Chondrocyte (in vitro differentiated cells): ENCODE measurements at regions not wholly inside any gene's neighbourhood (a gene's known extent, or its start where the extent isn't known, plus 50 kb on each side); places are given as distances from the start of the nearest gene placed in this dataset.

ENCODE experiments used
- DNase-seq: peaks from one replicate; pipeline ENCODE4 v3.0.0; 2021; ENCODE audit warnings: mixed read lengths, low spot score
- H3K27ac Mint-ChIP-seq: one replicate; pipeline ENCODE4 v1.8.0; 2021; ENCODE audit warnings: mild to moderate bottlenecking, moderate library complexity, mixed read lengths; ENCODE audit not compliant: unreplicated experiment
- H3K27me3 Mint-ChIP-seq: 2 replicates; pipeline ENCODE4 v1.8.0; 2021; ENCODE audit warnings: low read depth, mixed read lengths
- H3K36me3 Mint-ChIP-seq: 2 replicates; pipeline ENCODE4 v1.8.0; 2021; ENCODE audit warnings: low read depth, mixed read lengths
- H3K4me1 Mint-ChIP-seq: 2 replicates; pipeline ENCODE4 v1.8.0; 2021; ENCODE audit warnings: low read depth, mild to moderate bottlenecking, mixed read lengths
- H3K4me3 Mint-ChIP-seq: one replicate; pipeline ENCODE4 v1.8.0; 2021; ENCODE audit warnings: mild to moderate bottlenecking, moderate library complexity, mixed read lengths; ENCODE audit not compliant: unreplicated experiment
- H3K9me3 Mint-ChIP-seq: 2 replicates; pipeline ENCODE4 v1.8.0; 2021; ENCODE audit warnings: low read depth, mixed read lengths
- TF ChIP-seq, protein P1 (sequence below): fragments of 200-600 bp; sonication (generic); IDR thresholded peaks from 2 replicates; pipeline ENCODE4 v1.5.0; 2021; ENCODE audit warnings: antibody characterized with exemption, mild to moderate bottlenecking, moderate library complexity

DNA sequence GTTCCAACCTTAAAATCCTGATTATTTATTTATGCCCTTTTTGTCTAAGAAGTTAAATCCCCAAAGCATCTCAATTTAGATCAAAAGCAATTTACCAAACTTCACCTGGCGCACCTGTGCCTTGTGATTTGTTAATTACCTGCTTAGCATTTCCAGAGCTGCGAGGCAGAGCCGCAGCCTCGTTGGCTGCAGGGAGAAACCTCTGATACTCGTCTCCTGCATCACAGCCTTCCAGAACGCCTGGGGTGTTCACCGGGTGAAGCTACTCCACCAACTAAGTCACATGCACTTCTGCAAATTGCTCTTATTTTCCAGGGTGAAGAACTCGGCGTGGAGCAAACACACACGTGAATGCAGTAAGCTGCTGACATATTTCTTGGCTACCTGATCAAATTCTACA lies 198.1 kb upstream of the RNF32 start:
- Mint-ChIP-seq H3K27ac (no peak overlapping the region), H3K4me1 (no peaks in the 10 kb centered on the region), H3K27me3 (peaks cover 2% of the 10 kb centered on the region), H3K36me3 (no peaks in the 10 kb centered on the region), H3K4me3 (no peak overlapping the region), H3K9me3 (no peaks in the 10 kb centered on the region)
- no peak for DNase-seq
- TF ChIP-seq, protein P1, sequence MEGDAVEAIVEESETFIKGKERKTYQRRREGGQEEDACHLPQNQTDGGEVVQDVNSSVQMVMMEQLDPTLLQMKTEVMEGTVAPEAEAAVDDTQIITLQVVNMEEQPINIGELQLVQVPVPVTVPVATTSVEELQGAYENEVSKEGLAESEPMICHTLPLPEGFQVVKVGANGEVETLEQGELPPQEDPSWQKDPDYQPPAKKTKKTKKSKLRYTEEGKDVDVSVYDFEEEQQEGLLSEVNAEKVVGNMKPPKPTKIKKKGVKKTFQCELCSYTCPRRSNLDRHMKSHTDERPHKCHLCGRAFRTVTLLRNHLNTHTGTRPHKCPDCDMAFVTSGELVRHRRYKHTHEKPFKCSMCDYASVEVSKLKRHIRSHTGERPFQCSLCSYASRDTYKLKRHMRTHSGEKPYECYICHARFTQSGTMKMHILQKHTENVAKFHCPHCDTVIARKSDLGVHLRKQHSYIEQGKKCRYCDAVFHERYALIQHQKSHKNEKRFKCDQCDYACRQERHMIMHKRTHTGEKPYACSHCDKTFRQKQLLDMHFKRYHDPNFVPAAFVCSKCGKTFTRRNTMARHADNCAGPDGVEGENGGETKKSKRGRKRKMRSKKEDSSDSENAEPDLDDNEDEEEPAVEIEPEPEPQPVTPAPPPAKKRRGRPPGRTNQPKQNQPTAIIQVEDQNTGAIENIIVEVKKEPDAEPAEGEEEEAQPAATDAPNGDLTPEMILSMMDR = no peak

DNA sequence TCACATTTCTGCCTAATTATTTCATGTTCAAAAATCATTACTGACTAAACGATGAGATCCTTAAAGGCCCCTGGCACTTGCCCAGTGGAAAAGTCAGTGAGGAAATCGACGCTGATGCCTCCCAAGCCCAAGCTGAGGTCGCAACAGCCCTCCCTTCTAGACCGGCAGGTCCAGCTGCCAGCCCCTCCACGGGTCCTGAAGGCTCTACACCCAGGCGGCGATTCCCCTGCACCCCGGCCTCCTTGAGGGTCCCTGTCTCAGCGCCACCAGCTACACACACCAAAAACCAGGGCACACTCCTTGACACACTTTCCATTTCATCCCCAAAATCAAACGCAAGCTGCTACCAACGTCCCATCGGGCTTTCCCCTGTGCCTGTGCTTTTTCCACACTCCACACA lies 200.1 kb upstream of the RNF32 start:
- H3K4me3 Mint-ChIP-seq = no peak overlapping the region
- no peaks in the 10 kb centered on the region for H3K9me3 Mint-ChIP-seq
- H3K4me1 Mint-ChIP-seq = no peaks in the 10 kb centered on the region
- TF ChIP-seq, protein P1 = no peak
- H3K27ac Mint-ChIP-seq = no peak overlapping the region
- no peak for DNase-seq
- H3K27me3 Mint-ChIP-seq = no peaks in the 10 kb centered on the region
- H3K36me3 Mint-ChIP-seq = no peaks in the 10 kb centered on the region

DNA sequence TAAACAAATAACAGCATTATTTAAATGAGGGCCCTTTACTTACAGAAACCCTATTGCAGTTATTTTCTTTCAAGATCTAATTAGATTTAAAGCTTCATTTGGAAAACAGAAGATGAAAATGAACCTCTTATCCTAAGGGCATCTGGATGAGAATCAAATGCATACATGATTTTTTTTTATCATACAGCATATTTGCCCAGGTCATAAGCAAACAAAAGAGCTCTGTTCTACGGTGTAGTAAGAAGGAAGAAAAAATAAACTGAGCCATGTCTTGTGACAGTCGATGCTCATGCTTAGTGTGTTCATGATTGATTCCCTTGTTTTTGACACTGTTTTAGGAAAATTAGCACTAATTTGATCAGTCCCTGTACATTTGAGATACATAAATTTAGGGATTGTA lies 202.6 kb upstream of the RNF32 start:
- Mint-ChIP-seq H3K9me3 (no peaks in the 10 kb centered on the region), H3K27ac (no peak overlapping the region), H3K4me1 (no peaks in the 10 kb centered on the region), H3K4me3 (no peak overlapping the region), H3K27me3 (peaks cover 2% of the 10 kb centered on the region), H3K36me3 (no peaks in the 10 kb centered on the region)
- DNase-seq = no peak
- TF ChIP-seq, protein P1 = no peak

DNA sequence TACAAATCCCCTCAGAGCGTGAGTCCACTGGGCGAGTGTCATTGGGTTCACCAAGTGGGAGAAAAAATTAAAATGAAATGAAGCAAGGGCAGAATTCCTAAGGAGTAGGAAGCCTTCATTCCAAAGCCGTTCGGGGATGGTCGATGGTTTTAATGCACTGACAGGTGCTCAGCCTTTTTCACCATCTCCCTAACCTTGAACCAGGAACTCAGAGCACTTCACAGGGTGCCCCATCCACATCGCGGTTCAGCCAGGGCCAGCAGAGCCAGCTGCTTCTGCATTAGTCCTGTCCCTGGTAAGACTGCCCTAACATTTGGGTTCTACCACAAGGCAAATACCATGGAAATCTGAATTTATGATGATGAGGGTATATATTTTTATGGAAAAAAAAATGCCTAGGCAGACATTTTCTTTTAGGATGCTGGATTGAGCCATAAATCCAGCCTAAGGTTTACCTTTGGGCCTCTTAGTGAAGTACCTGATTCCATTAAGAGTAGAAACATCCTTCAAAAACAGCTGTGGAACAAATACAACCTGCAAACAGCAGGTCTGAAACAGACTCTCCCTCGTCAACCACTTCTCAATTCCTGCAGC lies 203.5 kb upstream of the RNF32 start:
- Mint-ChIP-seq H3K4me1 (no peaks in the 10 kb centered on the region), H3K4me3 (no peak overlapping the region), H3K27me3 (peaks cover 2% of the 10 kb centered on the region), H3K36me3 (no peaks in the 10 kb centered on the region), H3K9me3 (no peaks in the 10 kb centered on the region), H3K27ac (no peak overlapping the region)
- DNase-seq = no peak
- TF ChIP-seq, protein P1 = no peak

DNA sequence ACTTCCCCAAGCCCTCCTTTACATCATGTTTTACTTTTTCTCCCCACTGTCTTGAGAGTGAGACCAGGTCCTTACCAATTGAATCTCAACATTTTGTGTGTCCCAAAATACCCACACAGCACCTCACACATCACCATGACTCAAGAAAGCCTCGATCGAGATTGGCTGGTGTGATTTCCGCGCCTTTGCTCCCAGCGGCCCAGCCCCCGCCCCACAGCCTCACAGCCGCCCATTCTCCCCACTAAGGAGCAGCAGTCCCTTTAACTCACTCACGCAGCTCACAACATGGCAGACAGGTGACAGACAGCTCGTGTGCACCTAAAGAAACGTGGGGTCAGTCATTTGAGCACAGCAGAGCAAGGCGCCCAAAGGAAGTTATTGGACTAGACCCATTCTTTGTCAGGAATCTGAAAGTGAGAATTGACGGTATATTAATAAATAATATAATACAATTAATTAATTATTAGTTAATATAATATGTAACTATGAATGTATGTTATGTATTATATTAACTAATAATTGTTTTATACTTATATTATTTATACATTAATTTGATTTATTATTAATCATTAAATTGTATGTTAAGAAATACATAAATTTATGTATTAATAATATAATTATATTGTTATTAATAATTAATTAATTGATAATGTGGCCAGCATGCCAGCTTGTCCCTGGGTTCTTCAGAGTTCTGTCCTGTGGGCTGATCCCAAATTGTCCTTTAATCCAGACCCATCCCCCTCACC lies 204.9 kb upstream of the RNF32 start:
- peaks cover 2% of the 10 kb centered on the region for H3K27me3 Mint-ChIP-seq
- H3K36me3 Mint-ChIP-seq = no peaks in the 10 kb centered on the region
- H3K4me1 Mint-ChIP-seq = no peaks in the 10 kb centered on the region
- no peak overlapping the region for H3K27ac Mint-ChIP-seq
- H3K4me3 Mint-ChIP-seq = no peak overlapping the region
- TF ChIP-seq, protein P1 = no peak
- no peaks in the 10 kb centered on the region for H3K9me3 Mint-ChIP-seq
- no peak for DNase-seq
